D721Med (cell line): ENCODE measurements at regions not wholly inside any gene's neighbourhood (a gene's known extent, or its start where the extent isn't known, plus 50 kb on each side); places are given as distances from the start of the nearest gene placed in this dataset.
"Not testable (repeated sequence)": the region's sequence is repeated elsewhere in the genome, so short reads cannot be mapped to it uniquely, and the experiment has no call there.

Source experiments
- DNase-seq: peaks from one replicate; pipeline ENCODE4 v3.0.0; 2011; ENCODE audit warnings: low spot score; ENCODE audit not compliant: insufficient read length
- FAIRE-seq: peaks from 2 replicates; lab custom pipeline; 2011; peaks lifted over from hg19 to GRCh38; lab: Jason Lieb, UNC
- TF ChIP-seq, protein P1 (sequence below): IDR thresholded peaks from 2 replicates; pipeline ENCODE4 v1.5.1; 2012; ENCODE audit warnings: mild to moderate bottlenecking, control low read depth; ENCODE audit not compliant: insufficient read depth; ENCODE audit errors: missing control alignments

DNA sequence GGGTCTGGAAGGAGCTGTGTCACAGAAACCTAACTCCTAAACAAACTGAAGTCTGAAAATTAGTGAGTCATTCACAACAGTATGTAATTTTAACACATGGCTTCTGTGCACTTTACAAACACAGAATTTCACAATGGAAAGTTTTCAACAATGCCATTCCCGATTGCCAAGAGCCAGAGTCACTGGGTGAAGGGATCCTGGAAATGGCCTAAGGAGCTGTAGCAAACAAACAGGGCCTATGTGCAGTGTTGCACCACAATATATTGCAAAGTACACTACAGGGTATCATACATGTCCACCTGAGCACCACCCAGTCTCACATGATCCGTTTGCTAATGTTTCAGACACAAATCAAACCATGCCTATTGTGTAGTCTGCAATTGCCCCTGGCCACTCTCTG is 184.7 kb upstream of the OTX2 start:
- TF ChIP-seq, protein P1, sequence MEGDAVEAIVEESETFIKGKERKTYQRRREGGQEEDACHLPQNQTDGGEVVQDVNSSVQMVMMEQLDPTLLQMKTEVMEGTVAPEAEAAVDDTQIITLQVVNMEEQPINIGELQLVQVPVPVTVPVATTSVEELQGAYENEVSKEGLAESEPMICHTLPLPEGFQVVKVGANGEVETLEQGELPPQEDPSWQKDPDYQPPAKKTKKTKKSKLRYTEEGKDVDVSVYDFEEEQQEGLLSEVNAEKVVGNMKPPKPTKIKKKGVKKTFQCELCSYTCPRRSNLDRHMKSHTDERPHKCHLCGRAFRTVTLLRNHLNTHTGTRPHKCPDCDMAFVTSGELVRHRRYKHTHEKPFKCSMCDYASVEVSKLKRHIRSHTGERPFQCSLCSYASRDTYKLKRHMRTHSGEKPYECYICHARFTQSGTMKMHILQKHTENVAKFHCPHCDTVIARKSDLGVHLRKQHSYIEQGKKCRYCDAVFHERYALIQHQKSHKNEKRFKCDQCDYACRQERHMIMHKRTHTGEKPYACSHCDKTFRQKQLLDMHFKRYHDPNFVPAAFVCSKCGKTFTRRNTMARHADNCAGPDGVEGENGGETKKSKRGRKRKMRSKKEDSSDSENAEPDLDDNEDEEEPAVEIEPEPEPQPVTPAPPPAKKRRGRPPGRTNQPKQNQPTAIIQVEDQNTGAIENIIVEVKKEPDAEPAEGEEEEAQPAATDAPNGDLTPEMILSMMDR, result no peak
- FAIRE-seq, result no peak
- DNase-seq, result no peak

DNA sequence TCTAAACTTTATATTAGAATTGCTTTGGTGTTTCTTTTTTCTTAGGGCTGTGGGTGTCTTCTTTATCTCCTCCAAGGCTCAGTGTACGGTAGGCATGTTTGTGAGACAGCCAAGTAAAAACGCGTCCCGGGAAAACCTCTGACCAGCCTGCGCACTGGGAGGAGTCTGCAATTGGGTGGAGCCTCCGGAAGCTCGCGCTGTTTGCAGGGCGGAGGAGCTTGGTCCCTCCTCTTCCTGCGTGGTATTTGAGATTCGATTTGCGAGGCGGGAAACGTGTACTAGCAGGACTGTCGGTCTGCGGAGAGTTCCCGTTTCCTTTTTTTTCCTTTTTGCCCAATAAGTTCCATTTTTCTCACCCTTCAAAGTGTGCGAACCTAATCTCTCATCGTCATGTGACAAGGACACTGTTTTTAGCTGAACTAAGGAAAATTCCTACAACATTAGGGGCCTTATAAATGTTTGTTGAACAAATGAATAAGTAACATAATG is 182.1 kb upstream of the OTX2 start:
- DNase-seq, result no peak
- no peak for FAIRE-seq

DNA sequence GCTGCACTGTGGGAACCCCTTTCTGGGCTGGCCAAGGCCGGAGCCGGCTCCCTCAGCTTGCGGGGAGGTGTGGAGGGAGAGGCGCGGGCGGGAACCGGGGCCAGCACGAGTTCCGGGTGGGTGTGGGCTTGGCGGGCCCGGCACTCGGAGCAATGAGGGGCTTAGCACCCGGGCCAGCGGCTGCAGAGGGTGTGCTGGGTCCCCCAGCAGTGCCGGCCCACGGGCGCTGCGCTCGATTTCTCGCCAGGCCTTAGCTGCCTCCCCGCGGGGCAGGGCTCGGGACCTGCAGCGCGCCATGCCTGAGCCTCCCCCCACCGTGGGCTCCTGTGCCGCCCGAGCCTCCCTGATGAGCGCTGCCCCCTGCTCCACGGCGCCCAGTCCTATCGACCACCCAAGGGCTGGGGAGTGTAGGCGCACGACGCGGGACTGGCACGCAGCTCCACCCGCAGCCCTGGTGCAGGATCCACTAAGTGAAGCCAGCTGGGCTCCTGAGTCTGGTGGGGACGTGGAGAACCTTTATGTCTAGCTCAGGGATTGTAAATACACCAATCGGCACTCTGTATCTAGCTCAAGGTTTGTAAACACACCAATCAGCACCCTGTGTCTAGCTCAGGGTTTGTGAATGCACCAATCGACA is 180.8 kb upstream of the OTX2 start:
- FAIRE-seq, DNase-seq: not testable (repeated sequence)

More for the DNA sequence above, 182.1 kb upstream of the OTX2 start:
- TF ChIP-seq, protein P1, result no peak

DNA sequence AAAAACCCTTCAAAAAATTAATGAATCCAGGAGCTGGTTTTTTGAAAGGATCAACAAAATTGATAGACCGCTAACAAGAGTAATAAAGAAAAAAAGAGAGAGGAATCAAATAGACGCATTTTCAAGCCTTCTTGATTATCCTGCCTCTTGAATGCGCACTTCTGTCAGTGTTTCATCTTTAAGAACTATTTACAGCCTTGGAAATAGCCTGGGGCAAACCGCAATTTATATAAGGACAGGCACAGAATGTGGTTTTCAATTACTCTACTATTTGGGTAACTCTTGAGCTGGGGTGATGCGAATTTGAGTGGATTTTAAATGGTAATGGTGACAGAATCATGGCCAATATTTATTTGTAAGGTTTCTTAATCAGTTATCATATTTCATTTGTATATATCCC is 179.1 kb upstream of the OTX2 start:
- TF ChIP-seq, protein P1, result no peak
- DNase-seq, result no peak
- no peak for FAIRE-seq

DNA sequence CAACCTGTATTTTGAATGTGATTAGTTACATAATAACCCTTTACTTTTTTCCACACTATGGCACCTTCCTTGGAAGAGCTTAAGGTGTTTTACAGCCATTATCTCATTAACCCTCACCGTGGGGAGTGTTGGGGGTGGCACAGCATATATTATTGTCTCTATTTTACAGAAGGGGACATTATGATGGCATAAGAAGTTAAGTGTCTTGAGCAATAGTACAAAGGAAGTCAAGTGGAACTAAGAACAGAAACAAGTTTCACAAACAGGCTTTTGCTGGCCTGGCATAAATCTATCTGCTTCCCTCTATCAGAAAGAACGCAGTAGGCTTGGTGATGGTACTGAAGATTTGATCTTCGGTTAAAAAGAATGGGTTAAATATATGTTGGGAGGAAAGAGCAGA is 169.7 kb upstream of the OTX2 start:
- TF ChIP-seq, protein P1, result no peak
- no peak for FAIRE-seq
- no peak for DNase-seq

DNA sequence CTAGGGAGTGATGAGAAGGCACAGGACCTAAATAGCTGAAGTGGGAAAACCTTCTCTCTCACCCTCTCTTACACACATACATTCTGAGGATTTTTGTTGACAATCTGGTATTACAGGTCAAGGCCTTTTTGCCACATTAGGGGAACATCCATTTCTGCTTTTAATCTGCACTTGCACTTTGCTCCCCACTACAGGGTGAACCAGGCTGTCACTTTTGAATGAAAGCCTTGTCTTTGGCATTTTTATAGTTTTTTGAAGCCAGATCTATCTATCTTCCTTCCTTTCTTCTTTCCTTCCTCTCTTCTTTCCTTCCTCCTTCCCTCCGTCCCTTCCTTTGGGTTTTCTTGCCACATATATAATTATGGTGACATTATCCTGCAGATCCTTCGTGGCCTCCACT is 165.9 kb upstream of the OTX2 start:
- TF ChIP-seq, protein P1, result no peak
- FAIRE-seq (no peak), DNase-seq (no peak)

DNA sequence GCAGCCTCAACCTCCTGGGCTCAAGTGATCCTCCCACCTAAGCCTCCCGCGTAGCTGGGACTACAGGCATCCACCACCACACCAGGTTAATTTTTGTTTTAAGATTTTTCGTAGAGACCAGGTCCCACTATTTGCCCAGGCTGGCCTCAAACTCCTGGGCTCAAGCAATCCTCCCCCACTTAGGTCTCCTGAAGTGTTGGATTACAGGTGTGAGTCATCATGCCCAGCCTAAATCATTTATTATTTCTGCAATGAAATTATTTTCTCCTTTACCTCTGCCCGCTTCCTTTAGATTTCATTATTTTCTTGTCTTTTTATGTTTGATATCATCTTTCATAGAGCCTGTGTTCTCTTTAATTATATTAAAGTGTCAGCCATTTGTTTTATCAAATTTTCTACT is 165.2 kb upstream of the OTX2 start:
- DNase-seq (no peak), FAIRE-seq (no peak)
- TF ChIP-seq, protein P1, result no peak
